Endothelial cell of umbilical vein (primary cell): ENCODE measurements at regions not wholly inside any gene's neighbourhood (a gene's known extent, or its start where the extent isn't known, plus 50 kb on each side); places are given as distances from the start of the nearest gene placed in this dataset.

Source experiments
- BruUV-seq: library from RNA; stranded (reverse); fragments of 400-500 nt; replicated peaks from 2 replicates; lab custom pipeline; 2021; lab: Mats Ljungman, UMichigan
- CTCF ChIA-PET: fragments of 300-600, 350-600 bp; sonication (Branson Sonifier 250); formaldehyde crosslinking; loops from one replicate; lab custom pipeline; 2021; ENCODE audit warnings: antibody characterized with exemption, inconsistent platforms; lab: Charles Lee
- POLR2A ChIA-PET: fragments of 300-600, 350-600 bp; sonication (Branson Sonifier 250); formaldehyde crosslinking; loops from one replicate; lab custom pipeline; 2021; ENCODE audit warnings: antibody characterized with exemption, inconsistent platforms; lab: Charles Lee
- DNase-seq: peaks from one replicate; pipeline ENCODE4 v3.0.0-alpha.2; 2011; ENCODE audit warnings: low read depth, low spot score
- FAIRE-seq: peaks from 2 replicates; lab custom pipeline; 2011; peaks lifted over from hg19 to GRCh38; lab: Jason Lieb, UNC
- H2AFZ ChIP-seq: 2 replicates; pipeline ENCODE4 v1.6.0; 2012; ENCODE audit warnings: low read depth, low read length, control low read depth, inconsistent platforms
- H3K27ac ChIP-seq: 2 replicates; pipeline ENCODE4 v1.5.1; 2011; ENCODE audit warnings: low read depth, mild to moderate bottlenecking, control low read depth, low read length, moderate library complexity; ENCODE audit not compliant: insufficient read depth
- H3K27me3 ChIP-seq, 2 experiments: 2 replicates each; pipeline versions ENCODE4 v1.6.0 to v1.6.1; 2011; ENCODE audit warnings: low read length in 2 of 2, mixed read lengths in 1 of 2; ENCODE audit not compliant: control insufficient read depth in 2 of 2, insufficient read depth in 2 of 2
- H3K36me3 ChIP-seq, 2 experiments: 2 replicates in 1 of 2; 3 replicates in 1 of 2; pipeline ENCODE4 v1.5.1; 2011; ENCODE audit warnings: low read length in 2 of 2, mild to moderate bottlenecking in 1 of 2, moderate library complexity in 1 of 2; ENCODE audit not compliant: control insufficient read depth in 2 of 2, insufficient read depth in 2 of 2; ENCODE audit errors: extremely low read depth in 1 of 2
- H3K4me1 ChIP-seq: 3 replicates; pipeline ENCODE4 v1.5.1; 2011; ENCODE audit warnings: mild to moderate bottlenecking, low read length; ENCODE audit not compliant: control insufficient read depth, insufficient read depth; ENCODE audit errors: extremely low read depth
- H3K4me2 ChIP-seq: 2 replicates; pipeline ENCODE4 v1.6.1; 2011; ENCODE audit warnings: low read length, control low read depth, mixed read lengths; ENCODE audit not compliant: insufficient read depth
- H3K4me3 ChIP-seq, 3 experiments: fragments of 200-600 bp in 1 of 3; sonication (generic), shearing (Covaris generic) in 1 of 3; replicated peaks in 1 of 3; 2 replicates each; pipeline ENCODE4 v1.5.1; 2011 to 2016; ENCODE audit warnings: control low read depth in 3 of 3, low read length in 3 of 3, mild to moderate bottlenecking in 2 of 3, inconsistent platforms in 1 of 3, low read depth in 1 of 3, moderate library complexity in 1 of 3; ENCODE audit not compliant: insufficient read depth in 1 of 3
- H3K79me2 ChIP-seq: 2 replicates; pipeline ENCODE4 v1.6.0; 2012; ENCODE audit warnings: low read length, inconsistent platforms; ENCODE audit not compliant: control insufficient read depth, insufficient read depth
- H3K9ac ChIP-seq: replicated peaks from 2 replicates; pipeline ENCODE3; 2011; ENCODE audit warnings: low read length, control low read depth; ENCODE audit not compliant: insufficient read depth; ENCODE audit errors: extremely low read depth
- H3K9me1 ChIP-seq: replicated peaks from 3 replicates; pipeline ENCODE4 v1.6.0; 2011; ENCODE audit warnings: mild to moderate bottlenecking, low read length; ENCODE audit not compliant: control insufficient read depth, insufficient read depth; ENCODE audit errors: extremely low read depth
- H3K9me3 ChIP-seq: replicated peaks from 2 replicates; pipeline ENCODE4 v1.5.1; 2012; ENCODE audit warnings: low read length, inconsistent platforms; ENCODE audit not compliant: control insufficient read depth, insufficient read depth
- H4K20me1 ChIP-seq: replicated peaks from 2 replicates; pipeline ENCODE3; 2011; ENCODE audit warnings: mild to moderate bottlenecking, low read length; ENCODE audit not compliant: control insufficient read depth, insufficient read depth; ENCODE audit errors: extremely low read depth
- EZH2 ChIP-seq: IDR thresholded peaks from 2 replicates; pipeline ENCODE4 v1.6.1; 2012; ENCODE audit warnings: borderline replicate concordance, low read depth, mild to moderate bottlenecking, moderate library complexity, low read length, inconsistent platforms; ENCODE audit not compliant: severe bottlenecking
- FOS ChIP-seq: IDR thresholded peaks from 2 replicates; pipeline ENCODE4 v1.6.1; 2011; ENCODE audit warnings: mild to moderate bottlenecking, low read length, moderate library complexity, borderline replicate concordance; ENCODE audit not compliant: insufficient read depth
- GATA2 ChIP-seq: IDR thresholded peaks from 2 replicates; pipeline ENCODE4 v1.7.0; 2011; ENCODE audit warnings: low read depth, mild to moderate bottlenecking, moderate library complexity, mixed read lengths, low read length; ENCODE audit not compliant: insufficient read length, insufficient read depth
- JUN ChIP-seq: IDR thresholded peaks from 2 replicates; pipeline ENCODE4 v1.6.1; 2011; ENCODE audit warnings: borderline replicate concordance, low read depth; ENCODE audit not compliant: insufficient read length, insufficient read depth
- MAX ChIP-seq: IDR thresholded peaks from 2 replicates; pipeline ENCODE4 v1.6.1; 2011; ENCODE audit not compliant: insufficient read depth, insufficient read length
- MYC ChIP-seq: IDR thresholded peaks from one replicate; pipeline ENCODE4 v1.6.1; 2011; ENCODE audit warnings: mild to moderate bottlenecking, low read depth, low read length
- POLR2A ChIP-seq: IDR thresholded peaks from 2 replicates; pipeline ENCODE4 v1.6.1; 2012; ENCODE audit warnings: low read depth, mild to moderate bottlenecking, control low read depth, low read length
- POLR2AphosphoS5 ChIP-seq: IDR thresholded peaks from 2 replicates; pipeline ENCODE4 v1.6.1; 2012; ENCODE audit warnings: low read depth, mild to moderate bottlenecking, control low read depth, low read length, moderate library complexity; ENCODE audit not compliant: insufficient read depth
- dilution Hi-C: fragments of 300-500 bp; cut with MboI; formaldehyde crosslinking; loops from one replicate; pipeline ENCODE4 v1.15.0; 2019; ENCODE audit warnings: low sequenced_read_pairs; ENCODE audit not compliant: extremely low pct_ligation_motif_present
- intact Hi-C: fragments of 100-400 bp; cut with micrococcal nuclease; formaldehyde crosslinking; loops from one replicate; pipeline ENCODE4 v1.10.0; 2022
- TF ChIP-seq, protein P1 (sequence below), 2 donors: IDR thresholded peaks; 1 replicate in 1 of 2; 2 replicates in 1 of 2; pipeline ENCODE4 v1.5.1; 2011; ENCODE audit warnings: low read length in 2 of 2, mild to moderate bottlenecking in 2 of 2, moderate library complexity in 2 of 2, control low read depth in 1 of 2, inconsistent platforms in 1 of 2, low read depth in 1 of 2; ENCODE audit not compliant: insufficient read depth in 1 of 2; ENCODE audit errors: extremely low read depth in 1 of 2

DNA sequence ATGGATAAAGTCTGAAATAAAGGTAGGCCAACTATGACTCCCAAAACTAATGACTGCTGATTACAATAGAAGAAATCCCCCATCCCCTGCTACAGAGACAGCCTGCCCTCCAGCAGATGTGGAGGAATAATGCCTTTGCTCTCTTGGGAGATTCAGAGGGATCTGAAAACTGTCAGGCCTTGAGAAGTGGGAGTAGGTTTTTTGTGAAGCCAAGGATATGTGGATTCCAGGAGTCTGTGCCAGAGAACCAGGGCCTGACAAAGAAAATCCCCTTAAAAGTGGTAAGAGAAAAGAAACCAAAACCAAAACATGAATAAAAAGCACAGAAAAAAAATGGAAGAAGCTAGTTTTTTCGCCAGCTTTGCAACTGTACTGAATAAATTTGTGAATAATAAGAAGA, 397.6 kb downstream of the ZNF521 start:
- ChIA-PET POLR2A (no interaction called here), CTCF (no interaction called here)
- no peak overlapping the region for H3K9ac ChIP-seq
- no peak overlapping the region for H3K4me3 ChIP-seq
- H4K20me1 ChIP-seq: no peaks in the 10 kb centered on the region
- no peak overlapping the region for H2AFZ ChIP-seq
- no peaks in the 10 kb centered on the region for H3K27me3 ChIP-seq
- TF ChIP-seq FOS (no peak), JUN (no peak), POLR2A (no peak), MAX (no peak), POLR2AphosphoS5 (no peak), MYC (no peak), GATA2 (no peak), EZH2 (no peak)
- TF ChIP-seq, protein P1, sequence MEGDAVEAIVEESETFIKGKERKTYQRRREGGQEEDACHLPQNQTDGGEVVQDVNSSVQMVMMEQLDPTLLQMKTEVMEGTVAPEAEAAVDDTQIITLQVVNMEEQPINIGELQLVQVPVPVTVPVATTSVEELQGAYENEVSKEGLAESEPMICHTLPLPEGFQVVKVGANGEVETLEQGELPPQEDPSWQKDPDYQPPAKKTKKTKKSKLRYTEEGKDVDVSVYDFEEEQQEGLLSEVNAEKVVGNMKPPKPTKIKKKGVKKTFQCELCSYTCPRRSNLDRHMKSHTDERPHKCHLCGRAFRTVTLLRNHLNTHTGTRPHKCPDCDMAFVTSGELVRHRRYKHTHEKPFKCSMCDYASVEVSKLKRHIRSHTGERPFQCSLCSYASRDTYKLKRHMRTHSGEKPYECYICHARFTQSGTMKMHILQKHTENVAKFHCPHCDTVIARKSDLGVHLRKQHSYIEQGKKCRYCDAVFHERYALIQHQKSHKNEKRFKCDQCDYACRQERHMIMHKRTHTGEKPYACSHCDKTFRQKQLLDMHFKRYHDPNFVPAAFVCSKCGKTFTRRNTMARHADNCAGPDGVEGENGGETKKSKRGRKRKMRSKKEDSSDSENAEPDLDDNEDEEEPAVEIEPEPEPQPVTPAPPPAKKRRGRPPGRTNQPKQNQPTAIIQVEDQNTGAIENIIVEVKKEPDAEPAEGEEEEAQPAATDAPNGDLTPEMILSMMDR (IDR thresholded peaks at IDR 0.05; ENCODE audit: extremely low read depth in 1 of 2, insufficient read depth in 1 of 2, low read depth in 1 of 2, low read length in 2 of 2): no peak
- dilution Hi-C loops: no loop called here
- H3K36me3 ChIP-seq: no peaks in the 10 kb centered on the region
- no peaks in the 10 kb centered on the region for H3K4me1 ChIP-seq
- intact Hi-C loops: no loop called here
- BruUV-seq: no TSS peak
- no peaks in the 10 kb centered on the region for H3K9me1 ChIP-seq
- H3K79me2 ChIP-seq: no peaks in the 10 kb centered on the region
- no peak for FAIRE-seq
- no peak overlapping the region for H3K4me2 ChIP-seq
- no peak for DNase-seq
- H3K27ac ChIP-seq: no peak overlapping the region
- no peaks in the 10 kb centered on the region for H3K9me3 ChIP-seq
